IPS-20b (cell line): ENCODE measurements at regions not wholly inside any gene's neighbourhood (a gene's known extent, or its start where the extent isn't known, plus 50 kb on each side); places are given as distances from the start of the nearest gene placed in this dataset.
"Not testable (repeated sequence)": the region's sequence is repeated elsewhere in the genome, so short reads cannot be mapped to it uniquely, and the experiment has no call there.

Experiments used
- H3K27ac ChIP-seq: one replicate; pipeline ENCODE4 v1.5.1; 2013; ENCODE audit warnings: low read length
- H3K27me3 ChIP-seq: 2 replicates; pipeline ENCODE4 v1.6.1; 2013; ENCODE audit warnings: mild to moderate bottlenecking, low read length, inconsistent platforms; ENCODE audit not compliant: insufficient read depth
- H3K36me3 ChIP-seq: 2 replicates; pipeline ENCODE4 v1.6.1; 2013; ENCODE audit warnings: low read depth, mild to moderate bottlenecking, inconsistent platforms, low read length, moderate library complexity; ENCODE audit not compliant: insufficient read depth
- H3K4me1 ChIP-seq: 2 replicates; pipeline ENCODE4 v1.6.1; 2013; ENCODE audit warnings: mild to moderate bottlenecking, control low read depth, inconsistent platforms, low read length, moderate library complexity; ENCODE audit not compliant: insufficient read depth
- H3K4me3 ChIP-seq: 2 replicates; pipeline ENCODE4 v1.5.1; 2013; ENCODE audit warnings: mild to moderate bottlenecking, low read length, inconsistent platforms
- H3K9ac ChIP-seq: 2 replicates; pipeline ENCODE4 v1.6.1; 2013; ENCODE audit warnings: low read depth, mild to moderate bottlenecking, inconsistent platforms, low read length, moderate library complexity
- H3K9me3 ChIP-seq: 2 replicates; pipeline ENCODE4 v1.6.1; 2013; ENCODE audit warnings: mild to moderate bottlenecking, low read depth, low read length, inconsistent platforms; ENCODE audit not compliant: insufficient read depth

- Histone ChIP-seq H3K4me1 (no peaks in the 10 kb centered on the region), H3K9ac (no peak overlapping the region), H3K27me3 (no peaks in the 10 kb centered on the region), H3K36me3 (no peaks in the 10 kb centered on the region), H3K4me3 (no peak overlapping the region), H3K27ac (no peak overlapping the region), H3K9me3 (no peaks in the 10 kb centered on the region)
These were observed 376.8 kb downstream of the HGF start for GRCh38 chr7:81393018-81393417.

- Histone ChIP-seq H3K4me3 (no peak overlapping the region), H3K27me3 (no peaks in the 10 kb centered on the region), H3K9ac (no peak overlapping the region), H3K4me1 (no peaks in the 10 kb centered on the region), H3K36me3 (no peaks in the 10 kb centered on the region), H3K9me3 (no peaks in the 10 kb centered on the region), H3K27ac (no peak overlapping the region)
These were observed 384.5 kb downstream of the HGF start for GRCh38 chr7:81385370-81385769.

- Histone ChIP-seq H3K4me3 (no peak overlapping the region), H3K4me1 (no peaks in the 10 kb centered on the region), H3K9me3 (no peaks in the 10 kb centered on the region), H3K9ac (no peak overlapping the region), H3K36me3 (no peaks in the 10 kb centered on the region), H3K27me3 (no peaks in the 10 kb centered on the region), H3K27ac (no peak overlapping the region)
These were observed 386.0 kb downstream of the HGF start for GRCh38 chr7:81383846-81384245.

GRCh38 chr7:81374641-81375040, 395.2 kb downstream of the HGF start:
- H3K27me3 ChIP-seq, H3K9me3 ChIP-seq, H3K36me3 ChIP-seq, H3K9ac ChIP-seq, H3K4me3 ChIP-seq, H3K4me1 ChIP-seq, H3K27ac ChIP-seq: not testable (repeated sequence)

GRCh38 chr7:81370822-81371221, 399.0 kb downstream of the HGF start:
- no peaks in the 10 kb centered on the region for H3K27me3 ChIP-seq
- no peaks in the 10 kb centered on the region for H3K4me1 ChIP-seq
- H3K27ac ChIP-seq = no peak overlapping the region
- H3K9me3 ChIP-seq = no peaks in the 10 kb centered on the region; the same call in 1 of the 2 replicates
- no peaks in the 10 kb centered on the region for H3K36me3 ChIP-seq
- H3K9ac ChIP-seq = no peak overlapping the region
- no peak overlapping the region for H3K4me3 ChIP-seq

GRCh38 chr7:81367326-81367931, 402.4 kb downstream of the HGF start:
- Histone ChIP-seq H3K27ac (no peak overlapping the region), H3K4me1 (peaks cover 5% of the 10 kb centered on the region; the same call in 1 of the 2 replicates), H3K9ac (no peak overlapping the region), H3K9me3 (no peaks in the 10 kb centered on the region; the same call in 1 of the 2 replicates), H3K4me3 (no peak overlapping the region), H3K27me3 (no peaks in the 10 kb centered on the region), H3K36me3 (no peaks in the 10 kb centered on the region)

GRCh38 chr7:81366546-81366945, 403.3 kb downstream of the HGF start:
- no peak overlapping the region for H3K9ac ChIP-seq
- no peak overlapping the region for H3K4me3 ChIP-seq
- peaks cover 5% of the 10 kb centered on the region; the same call in 1 of the 2 replicates for H3K4me1 ChIP-seq
- no peaks in the 10 kb centered on the region for H3K27me3 ChIP-seq
- H3K9me3 ChIP-seq = no peaks in the 10 kb centered on the region; the same call in 1 of the 2 replicates
- H3K27ac ChIP-seq = no peak overlapping the region
- H3K36me3 ChIP-seq = no peaks in the 10 kb centered on the region

GRCh38 chr7:81361769-81362312, 408.0 kb downstream of the HGF start:
- H3K27ac ChIP-seq = no peak overlapping the region
- H3K27me3 ChIP-seq = no peaks in the 10 kb centered on the region
- H3K9me3 ChIP-seq = no peaks in the 10 kb centered on the region
- peaks cover 5% of the 10 kb centered on the region; the same call in 1 of the 2 replicates for H3K4me1 ChIP-seq
- no peaks in the 10 kb centered on the region for H3K36me3 ChIP-seq
- no peak overlapping the region for H3K9ac ChIP-seq
- no peak overlapping the region for H3K4me3 ChIP-seq

GRCh38 chr7:81355911-81356310, 413.9 kb downstream of the HGF start:
- Histone ChIP-seq H3K27ac (no peak overlapping the region), H3K27me3 (no peaks in the 10 kb centered on the region), H3K4me1 (no peaks in the 10 kb centered on the region), H3K4me3 (no peak overlapping the region), H3K9me3 (no peaks in the 10 kb centered on the region), H3K9ac (no peak overlapping the region), H3K36me3 (no peaks in the 10 kb centered on the region)

- Histone ChIP-seq H3K9ac (no peak overlapping the region), H3K27ac (no peak overlapping the region), H3K9me3 (no peaks in the 10 kb centered on the region), H3K4me1 (no peaks in the 10 kb centered on the region), H3K27me3 (no peaks in the 10 kb centered on the region), H3K4me3 (no peak overlapping the region), H3K36me3 (no peaks in the 10 kb centered on the region)
These were observed 420.8 kb downstream of the HGF start for GRCh38 chr7:81349044-81349443.

- Histone ChIP-seq H3K4me3 (no peak overlapping the region), H3K36me3 (no peaks in the 10 kb centered on the region), H3K9ac (no peak overlapping the region), H3K9me3 (no peaks in the 10 kb centered on the region), H3K27me3 (no peaks in the 10 kb centered on the region), H3K4me1 (no peaks in the 10 kb centered on the region), H3K27ac (no peak overlapping the region)
These were observed 421.1 kb upstream of the SEMA3C start for GRCh38 chr7:81339946-81340345.

- Histone ChIP-seq H3K27me3 (no peaks in the 10 kb centered on the region), H3K27ac (no peak overlapping the region), H3K4me3 (no peak overlapping the region), H3K9me3 (no peaks in the 10 kb centered on the region), H3K4me1 (no peaks in the 10 kb centered on the region), H3K36me3 (no peaks in the 10 kb centered on the region), H3K9ac (no peak overlapping the region)
These were observed 414.7 kb upstream of the SEMA3C start for GRCh38 chr7:81333536-81333935.
